ENCODE measurements at regions not wholly inside any gene's neighbourhood (a gene's known extent, or its start where the extent isn't known, plus 50 kb on each side); places are given as distances from the start of the nearest gene placed in this dataset.
"Not testable (repeated sequence)": the region's sequence is repeated elsewhere in the genome, so short reads cannot be mapped to it uniquely, and the experiment has no call there.

DNA sequence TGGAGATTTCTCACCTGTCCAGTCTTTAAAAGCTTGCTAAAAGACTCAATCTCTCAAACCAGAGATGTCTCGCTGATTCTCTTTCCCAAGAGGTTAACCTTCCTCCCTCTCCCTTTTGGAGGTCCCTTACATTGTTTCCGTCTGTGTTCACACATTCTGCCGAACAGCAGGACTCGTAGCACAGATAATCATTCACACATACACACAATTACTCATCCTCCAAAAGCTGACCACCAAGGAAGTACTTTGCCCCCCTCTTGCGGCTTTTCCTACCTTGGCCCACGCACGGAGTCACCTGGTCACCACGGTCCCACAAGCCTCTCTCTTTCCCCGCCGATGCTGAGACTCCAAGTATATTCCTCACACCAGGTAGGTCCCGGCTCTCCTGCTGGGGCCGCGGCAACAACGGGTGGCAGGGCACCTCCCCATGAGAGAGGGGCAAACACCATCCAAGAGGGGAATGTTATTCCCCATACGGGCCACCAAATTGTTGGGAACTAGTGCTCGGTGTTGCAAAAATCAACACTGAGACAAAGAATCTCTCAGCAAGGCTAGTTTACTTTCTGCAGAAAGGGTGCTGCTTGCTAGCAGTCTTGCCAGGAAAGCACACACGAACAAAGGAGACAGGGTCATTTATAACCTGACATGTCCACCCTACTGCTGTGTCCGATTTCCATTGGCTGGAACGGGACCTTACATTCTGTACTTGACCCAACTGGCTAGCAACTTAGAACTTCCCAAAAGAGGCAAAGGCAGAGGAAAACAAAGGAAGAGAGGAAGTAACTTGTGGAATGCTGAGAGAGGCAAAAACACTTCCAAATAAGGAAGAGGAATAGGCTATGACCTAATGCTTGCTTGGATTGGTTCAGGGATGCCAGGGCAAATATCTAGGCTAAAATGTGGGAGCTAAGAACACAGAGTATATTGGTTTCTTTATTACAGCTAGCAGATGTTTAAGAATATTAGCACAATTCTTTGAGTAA, 102.1 kb upstream of the NECTIN3 start:
- no peak for DNase-seq (ENCODE audit: low read depth in 1 of 2, low spot score in 1 of 2)

DNA sequence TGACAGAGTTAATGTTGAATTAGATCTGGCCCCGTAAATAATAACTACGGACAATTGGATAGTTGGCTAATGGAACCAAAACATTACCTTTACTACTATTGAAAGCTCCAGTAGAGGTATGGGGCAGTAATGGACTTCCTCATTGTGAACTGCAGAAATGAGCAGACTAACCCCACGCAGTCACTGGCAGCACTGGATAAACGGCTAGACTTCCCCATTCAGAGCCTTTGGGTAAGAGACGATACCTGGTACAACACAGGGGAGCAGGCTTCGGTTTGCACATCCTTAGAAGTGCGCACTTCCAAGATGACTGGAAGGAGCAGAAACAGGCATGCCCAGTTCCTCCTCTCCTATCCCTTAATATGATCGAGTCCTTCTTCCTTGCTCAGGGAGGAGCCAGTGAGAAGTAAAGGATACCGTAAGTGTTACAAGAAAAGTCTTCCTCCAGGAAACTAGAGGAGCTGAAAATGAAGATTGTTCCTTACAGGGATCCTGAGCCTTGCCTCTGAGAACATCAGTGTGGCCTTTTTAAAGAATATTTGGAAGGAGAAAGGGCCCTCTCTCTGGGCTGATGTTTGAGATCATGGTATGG, 100.5 kb upstream of the NECTIN3 start:
- DNase-seq (ENCODE audit: low read depth in 1 of 2, low spot score in 1 of 2), result no peak

- DNase-seq (ENCODE audit: low read depth in 1 of 2, low spot score in 1 of 2), result no peak
Observed at GRCh38 chr3:110973263-110973895, 98.2 kb upstream of the NECTIN3 start.

- no peak for DNase-seq (ENCODE audit: low read depth in 1 of 2, low spot score in 1 of 2)
Observed at GRCh38 chr3:110974902-110975301, 96.7 kb upstream of the NECTIN3 start.

GRCh38 chr3:110984456-110985250, 87.0 kb upstream of the NECTIN3 start:
- no peak for DNase-seq (ENCODE audit: low read depth in 1 of 2, low spot score in 1 of 2)

DNA sequence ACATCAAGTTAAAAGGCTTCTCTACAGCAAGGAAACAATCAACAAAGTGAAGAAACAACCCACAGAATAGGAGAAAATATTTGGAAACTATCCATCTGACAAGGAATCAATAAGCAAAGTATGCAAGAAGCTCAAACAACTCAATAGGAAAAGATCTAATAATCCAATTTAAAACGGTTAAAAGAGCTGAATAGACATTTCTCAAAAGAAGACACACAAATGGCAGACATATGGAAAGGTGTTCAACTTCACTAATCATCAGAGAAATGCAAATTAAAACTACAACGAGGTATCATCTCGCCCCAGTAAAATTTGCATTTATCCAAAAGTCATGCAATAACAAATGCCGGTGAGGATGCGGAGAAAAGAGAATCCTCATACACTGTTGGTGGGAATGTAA, 82.2 kb upstream of the NECTIN3 start:
- DNase-seq (ENCODE audit: low read depth in 1 of 2, low spot score in 1 of 2), result no peak

DNA sequence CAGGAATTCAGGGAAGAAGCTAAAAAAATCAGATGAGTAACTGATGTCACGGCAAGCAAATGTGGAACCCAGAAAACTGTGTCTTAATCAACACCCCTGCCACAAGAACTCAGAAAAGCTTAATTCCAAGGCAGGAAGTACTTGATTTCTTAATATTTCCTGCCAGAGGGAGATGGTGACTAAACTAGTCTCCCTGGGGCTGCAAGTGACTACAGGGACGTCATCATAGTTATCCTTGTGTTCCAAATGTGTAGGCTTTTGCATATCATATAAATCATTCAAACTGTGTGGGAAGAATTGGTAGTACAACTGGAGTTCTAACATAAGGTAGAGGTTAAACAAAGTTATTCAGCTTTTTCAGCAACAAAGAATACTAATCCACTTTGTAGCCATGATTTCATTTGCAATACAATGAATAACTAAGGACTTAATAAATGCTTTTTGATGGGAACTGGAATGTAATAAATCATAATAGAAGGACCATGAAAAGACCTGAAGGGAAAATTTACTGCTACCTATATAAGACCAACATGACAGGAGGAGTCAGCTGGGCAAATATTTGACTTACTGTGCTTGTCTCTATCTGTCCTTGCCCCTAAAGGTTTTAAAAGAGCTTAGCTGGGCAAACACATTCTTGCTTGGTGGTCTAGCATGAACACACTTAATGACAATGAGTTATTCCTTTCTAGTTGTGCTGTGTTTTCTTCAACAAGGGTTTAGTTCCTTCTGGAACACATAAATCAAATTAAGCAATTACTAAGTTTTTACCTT, 76.0 kb upstream of the NECTIN3 start:
- DNase-seq (ENCODE audit: low read depth in 1 of 2, low spot score in 1 of 2), result no peak

GRCh38 chr3:110998766-110999165, 72.8 kb upstream of the NECTIN3 start:
- not testable (repeated sequence) for DNase-seq (ENCODE audit: low read depth in 1 of 2, low spot score in 1 of 2)

DNA sequence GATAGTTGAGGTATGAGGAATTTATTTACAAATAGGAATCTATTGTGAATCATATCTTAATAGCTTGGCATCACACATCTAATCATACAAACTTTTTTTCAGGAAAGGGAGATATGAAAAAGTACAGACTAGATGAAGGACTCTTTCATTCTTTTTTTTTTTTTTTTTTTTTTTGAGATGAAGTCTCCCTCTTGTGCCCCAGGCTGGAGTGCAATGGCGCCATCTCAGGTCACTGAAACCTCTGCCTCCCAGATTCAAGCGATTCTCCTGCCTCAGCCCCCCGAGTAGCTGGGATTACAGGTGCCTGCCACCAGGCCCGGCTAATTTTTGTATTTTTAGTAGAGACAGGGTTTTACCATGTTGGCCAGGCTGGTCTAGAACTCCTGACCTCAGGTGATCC, 65.1 kb upstream of the NECTIN3 start:
- DNase-seq (ENCODE audit: low read depth in 1 of 2, low spot score in 1 of 2), result not testable (repeated sequence)

GRCh38 chr3:111012388-111013248, 59.0 kb upstream of the NECTIN3 start:
- DNase-seq (ENCODE audit: low read depth in 1 of 2, low spot score in 1 of 2), result no peak

Data from activated CD4-positive, alpha-beta T cell treated with anti-CD3 and anti-CD28 coated beads, Interleukin-2, amount 50 U/mL, for 24 hours (primary cell).